ENCODE measurements at regions not wholly inside any gene's neighbourhood (a gene's known extent, or its start where the extent isn't known, plus 50 kb on each side); places are given as distances from the start of the nearest gene placed in this dataset.
"Not testable (repeated sequence)": the region's sequence is repeated elsewhere in the genome, so short reads cannot be mapped to it uniquely, and the experiment has no call there.

GRCh38 chr21:7743940-7744339 is 2777.4 kb upstream of the TPTE start:
- not testable (repeated sequence) for DNase-seq

- DNase-seq: not testable (repeated sequence)
Observed at GRCh38 chr21:7744406-7745099, 2776.8 kb upstream of the TPTE start.

GRCh38 chr21:7745100-7745450 is 2776.3 kb upstream of the TPTE start:
- not testable (repeated sequence) for DNase-seq

DNA sequence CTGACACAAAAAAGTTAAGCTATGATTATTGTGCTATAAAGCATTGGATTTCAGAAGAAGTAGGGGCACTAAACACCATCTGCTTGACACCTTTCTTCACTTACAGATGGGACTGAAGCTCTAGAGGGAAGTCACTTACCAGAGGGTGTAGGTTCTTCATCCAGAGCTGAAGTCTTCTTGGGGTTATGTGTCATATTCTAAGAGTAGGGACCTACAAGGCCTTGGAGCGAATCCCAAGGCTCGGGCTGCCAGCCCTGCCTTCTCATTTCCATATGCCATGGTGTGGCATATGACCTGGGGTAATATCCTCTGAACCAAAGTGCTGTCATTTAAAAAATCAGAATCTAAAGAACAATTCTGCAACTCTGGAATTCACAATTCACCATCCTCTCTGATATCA is 2773.4 kb upstream of the TPTE start:
- DNase-seq: not testable (repeated sequence)

DNA sequence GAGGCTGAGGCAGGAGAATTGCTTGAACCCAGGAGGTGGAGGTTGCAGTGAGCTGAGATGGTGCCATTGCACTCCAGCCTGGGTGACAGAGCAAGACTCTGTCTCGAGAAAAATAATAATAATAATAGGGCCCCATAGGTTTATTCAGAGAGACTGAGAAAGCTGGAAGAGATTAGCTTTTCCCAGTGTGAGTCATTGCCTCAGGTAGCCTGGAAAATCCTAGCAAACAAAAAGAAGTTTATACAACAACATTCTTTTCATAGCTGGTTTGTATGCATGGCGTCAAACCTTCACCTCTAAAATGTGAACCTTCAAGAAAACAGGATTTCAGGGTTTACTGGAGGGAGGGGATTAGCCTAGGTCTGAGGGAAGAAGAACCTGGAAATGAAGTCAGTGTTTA is 2768.8 kb upstream of the TPTE start:
- DNase-seq: not testable (repeated sequence)

- DNase-seq: peak; percentile 29
Observed at GRCh38 chr21:7753380-7753877, 2768.0 kb upstream of the TPTE start.

- not testable (repeated sequence) for DNase-seq
Observed at GRCh38 chr21:7769985-7770384, 2751.4 kb upstream of the TPTE start.

DNA sequence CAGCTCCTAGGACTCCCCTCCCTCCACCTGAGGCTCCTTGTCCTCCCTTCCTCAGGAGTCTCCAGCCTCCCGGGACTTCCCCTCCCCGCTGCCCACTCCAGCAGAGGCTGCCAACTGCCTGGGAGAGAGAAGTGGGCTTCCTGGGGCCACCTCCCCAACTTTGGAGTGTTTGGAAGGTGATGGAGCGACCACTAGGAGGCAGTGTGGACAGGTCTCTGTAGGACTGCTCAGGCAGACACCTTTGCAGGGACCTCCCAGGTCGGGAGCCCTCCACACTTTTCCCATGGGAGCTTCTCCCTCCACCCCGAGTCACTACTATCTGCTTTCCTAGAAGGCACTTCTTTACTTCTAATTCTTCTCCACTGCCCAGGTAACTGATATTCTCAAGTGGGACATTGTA is 2747.2 kb upstream of the TPTE start:
- not testable (repeated sequence) for DNase-seq

DNA sequence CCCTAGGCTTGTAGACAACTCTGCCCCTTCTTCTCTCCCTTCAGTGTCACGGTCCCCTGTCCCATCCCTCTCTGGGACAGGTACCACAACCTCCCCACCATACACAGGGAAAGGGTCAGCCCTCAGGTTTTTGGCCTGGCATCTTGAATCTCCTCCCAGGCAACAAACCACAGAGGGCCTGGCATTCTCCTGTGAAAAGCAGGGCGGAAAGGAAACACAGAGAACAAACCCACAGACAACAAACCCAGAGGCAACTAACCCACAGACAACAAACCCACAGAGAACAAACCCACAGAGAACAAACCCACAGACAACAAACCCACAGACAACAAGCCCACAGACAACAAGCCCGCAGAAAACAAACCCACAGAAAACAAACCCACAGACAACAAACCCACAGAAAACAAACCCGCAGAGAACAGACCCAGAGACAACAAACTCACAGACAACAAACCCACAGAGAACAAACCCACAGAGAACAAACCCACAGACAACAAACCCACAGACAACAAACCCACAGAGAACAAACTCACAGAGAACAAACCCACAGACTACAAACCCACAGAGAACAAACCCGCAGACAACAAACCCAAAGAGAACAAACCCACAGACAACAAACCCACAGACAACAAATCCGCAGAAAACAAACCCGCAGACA is 2745.9 kb upstream of the TPTE start:
- DNase-seq: peak; percentile 7

GRCh38 chr21:7776035-7776434 is 2745.3 kb upstream of the TPTE start:
- DNase-seq: not testable (repeated sequence)

GRCh38 chr21:7776622-7777021 is 2744.8 kb upstream of the TPTE start:
- DNase-seq: not testable (repeated sequence)

GRCh38 chr21:7777289-7777688 is 2744.1 kb upstream of the TPTE start:
- DNase-seq: not testable (repeated sequence)

GRCh38 chr21:7787427-7788078 is 2733.8 kb upstream of the TPTE start:
- not testable (repeated sequence) for DNase-seq

DNA sequence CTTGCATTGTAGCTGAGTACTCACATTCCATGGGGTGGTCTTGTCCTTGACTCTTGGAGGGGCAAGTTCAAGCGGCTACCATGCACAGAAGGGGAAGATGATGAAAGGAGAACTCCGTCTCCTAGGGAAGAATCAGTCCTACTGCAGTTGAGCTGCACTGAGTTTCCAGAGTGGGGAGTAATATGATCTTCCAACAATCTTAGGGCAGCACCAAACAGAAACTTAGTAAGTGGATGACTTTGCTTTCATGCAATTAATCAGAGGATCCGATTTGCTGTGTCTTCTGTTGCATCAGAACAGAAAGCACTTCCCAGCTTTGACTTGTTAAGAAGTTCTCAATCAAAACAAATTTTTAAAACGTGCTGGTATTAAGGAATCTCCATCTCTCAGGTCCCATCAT is 2727.6 kb upstream of the TPTE start:
- DNase-seq: not testable (repeated sequence)

DNA sequence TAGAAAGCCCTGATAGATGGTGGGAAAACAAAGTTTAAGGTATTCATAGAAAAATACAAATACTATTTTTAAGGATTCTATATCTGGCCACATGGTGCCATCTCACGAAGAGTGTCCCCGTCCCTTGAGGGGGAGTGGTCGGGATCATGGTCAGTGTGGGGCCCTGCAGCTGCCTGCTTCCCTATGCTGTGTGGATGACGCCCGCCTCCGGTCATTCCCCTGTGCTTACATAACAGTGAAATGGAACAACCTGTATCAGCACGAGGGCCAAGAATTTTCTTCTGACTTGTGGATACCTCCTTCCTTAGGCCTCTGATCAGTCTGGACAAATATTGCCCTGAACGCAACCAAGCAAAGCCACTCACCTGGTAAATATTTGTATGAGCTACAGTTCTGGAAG is 2724.1 kb upstream of the TPTE start:
- DNase-seq: not testable (repeated sequence)

DNA sequence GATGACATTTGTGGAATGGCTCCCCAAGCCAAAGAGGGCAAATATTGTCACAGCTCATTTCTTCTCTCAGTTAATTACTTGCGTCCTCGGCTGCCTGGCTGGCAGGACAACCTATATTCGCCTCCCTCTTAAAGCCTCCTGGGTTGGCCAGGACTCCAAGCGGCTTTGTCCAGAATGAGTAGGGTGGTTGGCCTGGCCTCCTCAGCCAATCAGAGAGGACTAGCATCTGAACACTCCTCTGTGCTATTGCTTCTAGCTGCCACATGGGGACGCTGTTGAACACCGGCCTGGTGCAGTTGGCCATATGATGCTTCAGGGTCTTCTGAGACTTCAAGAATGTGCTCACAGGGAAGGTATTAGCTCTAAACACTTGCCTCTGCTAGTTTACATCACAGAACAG is 2722.9 kb upstream of the TPTE start:
- DNase-seq: not testable (repeated sequence)

DNA sequence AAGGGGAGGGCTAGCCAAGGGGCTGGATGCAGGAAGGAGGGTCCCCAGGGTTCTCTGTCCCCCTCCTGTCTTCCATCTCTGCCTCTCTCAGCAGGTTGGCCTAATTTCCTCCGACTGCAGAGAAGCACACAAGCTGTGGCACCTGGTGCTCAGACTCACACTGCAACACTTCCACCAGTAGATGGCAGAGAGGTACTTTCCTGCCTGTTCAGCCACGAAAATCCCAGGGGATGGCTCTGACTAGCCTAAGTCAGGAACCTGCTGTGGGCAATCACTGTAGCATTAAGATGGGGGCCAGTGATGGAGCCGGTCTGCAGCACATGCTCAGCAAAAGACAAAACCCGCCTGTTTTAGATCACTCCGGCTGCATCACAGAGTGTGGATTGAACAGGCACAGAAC is 2721.7 kb upstream of the TPTE start:
- DNase-seq: not testable (repeated sequence)

GRCh38 chr21:7813475-7813874 is 2707.9 kb upstream of the TPTE start:
- not testable (repeated sequence) for DNase-seq

GRCh38 chr21:7817013-7817412 is 2704.4 kb upstream of the TPTE start:
- DNase-seq: not testable (repeated sequence)

GRCh38 chr21:7819301-7819700 is 2702.1 kb upstream of the TPTE start:
- not testable (repeated sequence) for DNase-seq

DNA sequence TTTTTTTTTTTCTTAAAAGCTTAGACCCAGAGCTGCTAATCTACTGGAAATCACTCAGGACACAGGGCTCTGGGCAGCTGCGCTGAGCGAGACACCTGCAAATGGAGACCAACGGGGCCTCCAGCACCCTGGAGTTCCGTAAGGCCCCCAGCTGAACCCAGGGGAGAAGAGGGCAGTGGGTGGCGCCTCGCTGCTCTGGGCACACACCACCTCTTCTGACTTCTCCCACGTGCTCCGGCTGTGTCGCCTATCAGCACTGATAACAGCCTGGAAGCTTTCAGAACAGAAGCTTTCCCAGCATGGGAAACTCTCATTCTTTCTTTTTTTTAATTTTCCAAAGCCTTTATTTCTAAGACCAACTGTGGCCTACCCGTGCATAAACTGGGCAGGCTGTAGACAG is 2695.8 kb upstream of the TPTE start:
- DNase-seq: not testable (repeated sequence)

- DNase-seq: not testable (repeated sequence)
Observed at GRCh38 chr21:7826174-7826573, 2695.2 kb upstream of the TPTE start.

GRCh38 chr21:7828260-7828659 is 2693.1 kb upstream of the TPTE start:
- DNase-seq: not testable (repeated sequence)

DNA sequence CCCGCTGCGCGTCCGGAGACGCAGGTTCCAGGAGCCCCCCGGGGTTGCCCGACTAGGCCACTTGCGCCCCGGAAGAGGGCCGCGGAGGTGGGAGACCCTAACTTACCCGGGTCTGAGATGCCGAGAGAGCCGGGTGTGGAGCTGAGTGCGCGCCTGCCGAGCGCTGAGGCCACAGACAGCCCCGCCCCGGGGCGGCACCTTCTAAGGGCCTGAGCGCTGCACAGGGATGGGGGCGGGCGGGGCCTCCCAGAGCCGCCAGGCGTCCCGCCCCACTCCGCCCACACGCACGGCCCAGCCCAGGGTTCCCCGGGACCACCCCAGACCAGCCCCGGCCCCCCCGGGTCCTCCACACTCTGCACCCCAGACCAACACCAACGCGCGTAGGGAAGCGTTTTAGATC is 2692.0 kb upstream of the TPTE start:
- DNase-seq: not testable (repeated sequence)
